IMR-90 (cell line): ENCODE measurements at regions not wholly inside any gene's neighbourhood (a gene's known extent, or its start where the extent isn't known, plus 50 kb on each side); places are given as distances from the start of the nearest gene placed in this dataset.

ENCODE experiments used
- ATAC-seq: fragments of 200-7000 bp; cut with Tn5 transposase; 2 replicates; pipeline ENCODE4 v1.9.1; 2020; ENCODE audit warnings: low read depth, mild to moderate bottlenecking, moderate library complexity
- BruUV-seq: library from RNA; stranded (reverse); fragments of 400-500 nt; replicated peaks from 2 replicates; lab custom pipeline; 2021; lab: Mats Ljungman, UMichigan
- CTCF ChIA-PET: fragments of 300-600 bp; formaldehyde crosslinking; extraction: SDS; loops from one replicate; lab custom pipeline; 2021; ENCODE audit warnings: antibody characterized with exemption; lab: Yijun Ruan, JAX
- POLR2A ChIA-PET: fragments of 300-600 bp; sonication (Branson Sonifier 250); formaldehyde crosslinking; loops from one replicate; lab custom pipeline; 2022; ENCODE audit warnings: antibody characterized with exemption; ENCODE audit not compliant: unreplicated experiment; lab: Charles Lee
- DNase-seq: peaks from one replicate; pipeline ENCODE4 v3.0.0; 2013
- H2AFZ ChIP-seq: replicated peaks from 2 replicates; pipeline ENCODE3; 2013; ENCODE audit warnings: low read length, mild to moderate bottlenecking; ENCODE audit not compliant: poor library complexity
- H2AK5ac ChIP-seq: 2 replicates; pipeline ENCODE4 v1.6.1; 2013; ENCODE audit warnings: low read depth, low read length, inconsistent platforms
- H2AK9ac ChIP-seq: replicated peaks from 2 replicates; pipeline ENCODE3; 2013; ENCODE audit warnings: mild to moderate bottlenecking, low read depth, low read length, moderate library complexity; ENCODE audit not compliant: poor library complexity
- H2BK120ac ChIP-seq: 2 replicates; pipeline ENCODE4 v1.6.1; 2013; ENCODE audit warnings: low read depth, low read length, inconsistent platforms
- H2BK15ac ChIP-seq: 3 replicates; pipeline ENCODE4 v1.6.1; 2013; ENCODE audit warnings: low read depth, low read length, inconsistent platforms
- H2BK20ac ChIP-seq: 2 replicates; pipeline ENCODE4 v1.6.1; 2013; ENCODE audit warnings: low read depth, mild to moderate bottlenecking, inconsistent platforms, low read length, moderate library complexity
- H2BK5ac ChIP-seq: 2 replicates; pipeline ENCODE4 v1.6.1; 2013; ENCODE audit warnings: mild to moderate bottlenecking, low read depth, low read length, inconsistent platforms; ENCODE audit not compliant: poor library complexity, severe bottlenecking
- H3K14ac ChIP-seq: replicated peaks from 2 replicates; pipeline ENCODE4 v1.6.1; 2013; ENCODE audit warnings: low read depth, low read length, inconsistent platforms
- H3K18ac ChIP-seq: 2 replicates; pipeline ENCODE4 v1.6.1; 2013; ENCODE audit warnings: low read depth, low read length, control low read depth
- H3K23ac ChIP-seq: 2 replicates; pipeline ENCODE4 v1.6.1; 2013; ENCODE audit warnings: low read depth, low read length, inconsistent platforms
- H3K27ac ChIP-seq: 2 replicates; pipeline ENCODE4 v1.5.1; 2013; ENCODE audit warnings: mild to moderate bottlenecking, control low read depth, low read length; ENCODE audit not compliant: insufficient read depth
- H3K27me3 ChIP-seq: 2 replicates; pipeline ENCODE4 v1.6.1; 2013; ENCODE audit warnings: low read length; ENCODE audit not compliant: control insufficient read depth, insufficient read depth
- H3K36me3 ChIP-seq: 2 replicates; pipeline ENCODE4 v1.6.1; 2013; ENCODE audit warnings: low read length, mixed read lengths; ENCODE audit not compliant: control insufficient read depth, insufficient read depth
- H3K4ac ChIP-seq: 2 replicates; pipeline ENCODE4 v1.6.1; 2013; ENCODE audit warnings: low read depth, low read length, inconsistent platforms
- H3K4me1 ChIP-seq: 2 replicates; pipeline ENCODE4 v1.6.1; 2013; ENCODE audit warnings: low read length, mixed read lengths; ENCODE audit not compliant: control insufficient read depth, insufficient read depth
- H3K4me2 ChIP-seq: 2 replicates; pipeline ENCODE4 v1.6.1; 2013; ENCODE audit warnings: low read depth, mild to moderate bottlenecking, control low read depth, low read length, moderate library complexity
- H3K4me3 ChIP-seq: 2 replicates; pipeline ENCODE4 v1.5.1; 2013; ENCODE audit warnings: low read depth, mild to moderate bottlenecking, control low read depth, low read length, moderate library complexity; ENCODE audit not compliant: insufficient read depth
- H3K56ac ChIP-seq: 2 replicates; pipeline ENCODE4 v1.6.1; 2013; ENCODE audit warnings: low read length, inconsistent platforms; ENCODE audit not compliant: insufficient read depth; ENCODE audit errors: extremely low read depth
- H3K79me1 ChIP-seq, 2 experiments: 2 replicates each; pipeline ENCODE4 v1.6.1; 2013; ENCODE audit warnings: low read length in 2 of 2, inconsistent platforms in 1 of 2, low read depth in 1 of 2
- H3K9ac ChIP-seq: 2 replicates; pipeline ENCODE4 v1.6.1; 2013; ENCODE audit warnings: low read depth, low read length, control low read depth
- H3K9me1 ChIP-seq: 2 replicates; pipeline ENCODE4 v1.6.1; 2013; ENCODE audit warnings: low read length, inconsistent platforms; ENCODE audit not compliant: insufficient read depth
- H3K9me3 ChIP-seq: 2 replicates; pipeline ENCODE4 v1.6.1; 2013; ENCODE audit warnings: low read length; ENCODE audit not compliant: control insufficient read depth, insufficient read depth
- H4K20me1 ChIP-seq: 2 replicates; pipeline ENCODE4 v1.6.1; 2013; ENCODE audit warnings: low read length, inconsistent platforms; ENCODE audit not compliant: insufficient read depth
- H4K5ac ChIP-seq: 2 replicates; pipeline ENCODE4 v1.6.1; 2013; ENCODE audit warnings: mild to moderate bottlenecking, low read depth, low read length, control low read depth
- H4K8ac ChIP-seq, 2 experiments: 2 replicates each; pipeline ENCODE4 v1.6.1; 2013; ENCODE audit warnings: low read depth in 2 of 2, low read length in 2 of 2, control low read depth in 1 of 2, inconsistent platforms in 1 of 2
- H4K91ac ChIP-seq: 2 replicates; pipeline ENCODE4 v1.6.1; 2013; ENCODE audit warnings: low read depth, low read length, inconsistent platforms; ENCODE audit not compliant: insufficient read depth
- CHD1 ChIP-seq: IDR thresholded peaks from 2 replicates; pipeline ENCODE4 v1.6.1; 2012; ENCODE audit warnings: low read depth, low read length, improper control_type of control experiment
- CTCF ChIP-seq: conservative IDR thresholded peaks from 2 replicates; pipeline ENCODE4 v1.5.1; 2012; ENCODE audit warnings: mild to moderate bottlenecking, low read depth, low read length, improper control_type of control experiment
- ELK1 ChIP-seq: fragments of 150-350 bp; IDR thresholded peaks from 2 replicates; pipeline ENCODE4 v1.6.1; 2016; ENCODE audit warnings: low read depth, mild to moderate bottlenecking, low read length, moderate library complexity, borderline replicate concordance
- MAZ ChIP-seq: IDR thresholded peaks from 2 replicates; pipeline ENCODE4 v1.6.1; 2012; ENCODE audit warnings: low read depth, mild to moderate bottlenecking, low read length, improper control_type of control experiment, moderate library complexity, borderline replicate concordance
- MXI1 ChIP-seq: IDR thresholded peaks from 2 replicates; pipeline ENCODE4 v1.6.1; 2012; ENCODE audit warnings: low read depth, mild to moderate bottlenecking, low read length, moderate library complexity, borderline replicate concordance
- NFE2L2 ChIP-seq: fragments of 150-350 bp; IDR thresholded peaks from 2 replicates; pipeline ENCODE4 v1.6.1; 2016; ENCODE audit warnings: low read depth, mild to moderate bottlenecking, low read length
- RAD21 ChIP-seq: IDR thresholded peaks from 2 replicates; pipeline ENCODE4 v1.6.1; 2012; ENCODE audit warnings: low read length, improper control_type of control experiment
- RCOR1 ChIP-seq: IDR thresholded peaks from 2 replicates; pipeline ENCODE4 v1.6.1; 2012; ENCODE audit warnings: mild to moderate bottlenecking, low read length, improper control_type of control experiment; ENCODE audit not compliant: insufficient replicate concordance
- RFX5 ChIP-seq: IDR thresholded peaks from 2 replicates; pipeline ENCODE4 v1.8.0; 2012; ENCODE audit warnings: low read depth, mild to moderate bottlenecking, low read length, moderate library complexity
- SMC3 ChIP-seq: fragments of 150-350 bp; IDR thresholded peaks from 2 replicates; pipeline ENCODE4 v1.6.1; 2016; ENCODE audit warnings: low read depth, mild to moderate bottlenecking, antibody characterized with exemption, low read length, moderate library complexity
- WGBS, 2 experiments: methylation state at CpG; one replicate each; pipeline versions ENCODE4 v1.1.5 to v1.1.7; 2013; ENCODE audit warnings: missing lambda C conversion rate in 2 of 2; ENCODE audit not compliant: insufficient read length in 1 of 2; ENCODE audit errors: extremely low coverage in 2 of 2; 5-methylcytosine and 5-hydroxymethylcytosine counted together
- dilution Hi-C: fragments of 300-500 bp; cut with HindIII; formaldehyde crosslinking; loops from one replicate; pipeline ENCODE4 v1.14.3; 2018; ENCODE audit warnings: low sequenced_read_pairs; ENCODE audit not compliant: unreplicated experiment
- in situ Hi-C: fragments of 300-500 bp; cut with MboI; formaldehyde crosslinking; loops from 3 replicates; pipeline ENCODE4 v1.14.3; 2019; ENCODE audit warnings: low sequenced_read_pairs, inconsistent platforms, mixed read lengths
- intact Hi-C: fragments of 100-400 bp; cut with micrococcal nuclease; formaldehyde crosslinking; loops from 2 replicates; pipeline ENCODE4 v1.10.0; 2022

GRCh38 chr1:170291516-170291915, 145.8 kb downstream of the NTMT2 start:
- H3K4me3 ChIP-seq = no peak overlapping the region
- H3K4ac ChIP-seq = no peak overlapping the region
- dilution Hi-C loops = no loop called here
- no peak overlapping the region for H3K9ac ChIP-seq
- no peaks in the 10 kb centered on the region for H3K27me3 ChIP-seq
- H2BK5ac ChIP-seq = no peak overlapping the region
- H3K14ac ChIP-seq = no peak overlapping the region
- CTCF ChIA-PET = no interaction called here
- no peak overlapping the region for H2AFZ ChIP-seq
- no peaks in the 10 kb centered on the region for H3K9me3 ChIP-seq
- POLR2A ChIA-PET = no interaction called here
- no peak overlapping the region for H2AK9ac ChIP-seq
- no peak for ATAC-seq
- no peaks in the 10 kb centered on the region for H3K9me1 ChIP-seq
- no TSS peak for BruUV-seq
- H2BK120ac ChIP-seq = no peak overlapping the region
- H3K79me1 ChIP-seq = no peaks in the 10 kb centered on the region
- no peak overlapping the region for H4K91ac ChIP-seq
- no peak overlapping the region for H2AK5ac ChIP-seq
- no peak overlapping the region for H3K23ac ChIP-seq
- 100% methylated on average over 1 of the region's 4 CpGs; no CpG with 5 or more reads in 1 of the 2 experiments for WGBS, 2 experiments
- H3K18ac ChIP-seq = no peak overlapping the region
- in situ Hi-C loops = no loop called here
- H3K4me1 ChIP-seq = 0 out of 2 replicates have a peak, but pooled peaks cover 1% of the 10 kb centered on the region
- H2BK15ac ChIP-seq = no peak overlapping the region
- H4K5ac ChIP-seq = no peak overlapping the region
- no peak overlapping the region for H3K27ac ChIP-seq
- H3K36me3 ChIP-seq = no peaks in the 10 kb centered on the region
- H2BK20ac ChIP-seq = no peak overlapping the region
- no peaks in the 10 kb centered on the region for H4K20me1 ChIP-seq
- H3K4me2 ChIP-seq = no peak overlapping the region
- no peak overlapping the region for H4K8ac ChIP-seq
- no peak for DNase-seq
- intact Hi-C loops = no loop called here
- no peak for TF ChIP-seq ELK1
- no peak for TF ChIP-seq CTCF
- no peak for TF ChIP-seq MAZ
- TF ChIP-seq CHD1 = no peak
- TF ChIP-seq NFE2L2 = no peak
- TF ChIP-seq RCOR1 = no peak
- TF ChIP-seq MXI1 = no peak
- no peak for TF ChIP-seq RFX5
- no peak for TF ChIP-seq SMC3
- no peak for TF ChIP-seq RAD21
- H3K56ac ChIP-seq = no peak overlapping the region
